Right atrium auricular region (tissue), 2 donors: ENCODE measurements at regions not wholly inside any gene's neighbourhood (a gene's known extent, or its start where the extent isn't known, plus 50 kb on each side); places are given as distances from the start of the nearest gene placed in this dataset.

ENCODE experiments used
- DNase-seq: peaks from one replicate; pipeline ENCODE4 v3.0.0-alpha.2; 2019; ENCODE audit warnings: low spot score
- H3K27ac ChIP-seq, 2 donors: fragments of 200-600 bp; sonication (generic); 1 replicate in 1 of 2; 2 replicates in 1 of 2; pipeline ENCODE4 v1.5.1; 2016 to 2019
- H3K27me3 ChIP-seq, 2 donors: fragments of 200-600 bp; sonication (generic); one replicate each; pipeline versions ENCODE4 v1.5.1 to v1.6.0; 2017 to 2019
- H3K36me3 ChIP-seq: fragments of 200-600 bp; sonication (generic); one replicate; pipeline ENCODE4 v1.5.1; 2016
- H3K4me1 ChIP-seq, 2 donors: fragments of 200-600 bp; sonication (generic); one replicate each; pipeline versions ENCODE4 v1.5.1 to v1.6.0; 2017 to 2019
- H3K4me3 ChIP-seq, 2 donors: fragments of 200-600 bp; sonication (generic); 1 replicate in 1 of 2; 2 replicates in 1 of 2; pipeline ENCODE4 v1.5.1; 2017 to 2019; ENCODE audit warnings: mild to moderate bottlenecking in 1 of 2, moderate library complexity in 1 of 2
- H3K9me3 ChIP-seq, 2 donors: fragments of 200-600 bp; sonication (generic); one replicate each; pipeline ENCODE4 v1.5.1; 2019
- TF ChIP-seq, protein P1 (sequence below), 2 donors: fragments of 200-600 bp; sonication (generic); IDR thresholded peaks; one replicate each; pipeline ENCODE4 v1.5.1; 2019; ENCODE audit warnings: antibody characterized with exemption in 2 of 2

DNA sequence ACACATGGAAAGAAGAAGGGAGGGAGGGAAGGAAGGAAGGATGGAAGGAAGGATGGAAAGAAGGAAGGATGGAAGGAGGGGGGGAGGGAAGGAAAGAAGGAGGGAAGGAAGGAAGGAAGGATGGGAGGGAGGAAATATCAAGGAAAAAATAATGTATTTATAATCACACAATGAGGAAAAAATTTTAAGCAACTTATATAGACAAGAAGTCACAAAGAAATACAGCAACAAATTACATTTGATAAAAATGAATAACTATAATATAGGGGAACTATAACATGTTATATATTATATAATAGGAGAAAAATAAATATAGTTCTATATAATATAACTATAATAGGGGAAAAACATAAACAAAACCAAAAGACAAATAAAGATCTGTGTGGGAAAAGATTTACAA lies 441.8 kb downstream of the LRATD1 start:
- no peak for DNase-seq
- Histone ChIP-seq H3K27me3 (no peaks in the 10 kb centered on the region), H3K4me1 (no peaks in the 10 kb centered on the region), H3K27ac (no peak overlapping the region), H3K4me3 (no peak overlapping the region), H3K9me3 (no peaks in the 10 kb centered on the region), H3K36me3 (no peaks in the 10 kb centered on the region)
- TF ChIP-seq, protein P1, sequence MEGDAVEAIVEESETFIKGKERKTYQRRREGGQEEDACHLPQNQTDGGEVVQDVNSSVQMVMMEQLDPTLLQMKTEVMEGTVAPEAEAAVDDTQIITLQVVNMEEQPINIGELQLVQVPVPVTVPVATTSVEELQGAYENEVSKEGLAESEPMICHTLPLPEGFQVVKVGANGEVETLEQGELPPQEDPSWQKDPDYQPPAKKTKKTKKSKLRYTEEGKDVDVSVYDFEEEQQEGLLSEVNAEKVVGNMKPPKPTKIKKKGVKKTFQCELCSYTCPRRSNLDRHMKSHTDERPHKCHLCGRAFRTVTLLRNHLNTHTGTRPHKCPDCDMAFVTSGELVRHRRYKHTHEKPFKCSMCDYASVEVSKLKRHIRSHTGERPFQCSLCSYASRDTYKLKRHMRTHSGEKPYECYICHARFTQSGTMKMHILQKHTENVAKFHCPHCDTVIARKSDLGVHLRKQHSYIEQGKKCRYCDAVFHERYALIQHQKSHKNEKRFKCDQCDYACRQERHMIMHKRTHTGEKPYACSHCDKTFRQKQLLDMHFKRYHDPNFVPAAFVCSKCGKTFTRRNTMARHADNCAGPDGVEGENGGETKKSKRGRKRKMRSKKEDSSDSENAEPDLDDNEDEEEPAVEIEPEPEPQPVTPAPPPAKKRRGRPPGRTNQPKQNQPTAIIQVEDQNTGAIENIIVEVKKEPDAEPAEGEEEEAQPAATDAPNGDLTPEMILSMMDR (IDR thresholded peaks at IDR 0.05): no peak

DNA sequence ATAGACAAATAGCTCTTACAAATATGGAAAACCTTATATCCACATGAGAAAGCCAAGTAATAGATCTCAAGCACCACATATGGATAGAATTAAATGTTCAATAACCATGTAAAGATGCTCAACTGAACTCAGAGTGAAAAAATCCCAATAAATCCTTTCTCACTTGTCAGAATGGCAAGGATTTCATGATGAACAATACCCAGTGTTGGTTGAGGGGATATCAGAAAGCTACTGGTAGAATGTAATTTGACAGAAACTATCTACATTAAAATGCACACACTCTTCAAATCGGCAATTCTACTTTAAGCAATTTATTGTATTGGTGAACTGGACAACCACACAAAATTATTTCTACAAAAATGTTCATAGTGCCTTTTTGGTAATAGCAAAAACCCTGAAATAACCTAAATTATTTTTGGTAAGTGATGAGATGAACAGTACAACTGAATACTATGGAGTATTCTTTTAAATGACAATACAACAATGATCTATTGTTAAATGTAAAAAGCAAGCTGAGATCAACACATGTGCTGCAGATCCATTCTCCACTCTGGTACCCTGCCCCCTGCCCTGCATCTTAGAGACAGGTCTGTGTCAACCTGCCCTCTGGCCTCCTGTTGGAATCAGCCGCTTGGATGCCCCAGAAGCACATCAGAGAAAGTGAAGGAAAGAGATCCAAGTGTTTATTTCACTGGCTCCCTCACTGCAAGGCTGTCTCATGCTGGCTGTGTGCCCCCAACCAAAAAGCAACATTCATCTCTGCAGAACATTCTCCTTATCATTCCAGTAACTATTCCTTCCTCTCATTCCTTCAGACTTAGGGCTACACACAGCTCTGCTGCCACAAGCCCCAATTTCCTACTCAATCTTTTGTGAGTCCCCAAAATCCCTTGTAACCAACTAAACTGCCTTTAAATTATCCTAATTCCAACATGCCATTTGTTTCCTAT lies 442.5 kb downstream of the LRATD1 start:
- Histone ChIP-seq H3K4me1 (no peaks in the 10 kb centered on the region), H3K27ac (no peak overlapping the region), H3K4me3 (no peak overlapping the region), H3K9me3 (no peaks in the 10 kb centered on the region), H3K27me3 (no peaks in the 10 kb centered on the region), H3K36me3 (no peaks in the 10 kb centered on the region)
- no peak for DNase-seq
- TF ChIP-seq, protein P1 (IDR thresholded peaks at IDR 0.05): no peak

DNA sequence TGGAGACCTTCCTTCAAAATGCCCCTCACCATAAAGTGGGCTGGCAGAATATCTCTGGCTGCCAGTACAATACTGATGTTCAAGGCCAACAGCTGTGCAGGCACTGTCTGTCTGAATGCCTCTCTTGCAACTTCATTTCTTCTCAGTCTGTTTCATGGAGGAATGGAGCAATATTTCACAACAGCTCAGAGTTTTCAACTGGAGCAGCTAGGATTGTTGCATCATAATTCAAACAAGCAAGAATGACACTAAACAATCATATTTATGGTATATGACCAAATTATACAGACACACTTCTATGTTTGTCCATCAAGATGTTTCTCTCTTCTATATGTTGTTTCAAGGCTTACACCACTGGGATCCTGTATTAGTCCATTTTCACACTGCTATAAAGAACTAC lies 444.2 kb downstream of the LRATD1 start:
- Histone ChIP-seq H3K4me1 (no peaks in the 10 kb centered on the region), H3K9me3 (no peaks in the 10 kb centered on the region), H3K27ac (no peak overlapping the region), H3K27me3 (no peaks in the 10 kb centered on the region), H3K36me3 (no peaks in the 10 kb centered on the region), H3K4me3 (no peak overlapping the region)
- DNase-seq: no peak
- TF ChIP-seq, protein P1 (IDR thresholded peaks at IDR 0.05): no peak

DNA sequence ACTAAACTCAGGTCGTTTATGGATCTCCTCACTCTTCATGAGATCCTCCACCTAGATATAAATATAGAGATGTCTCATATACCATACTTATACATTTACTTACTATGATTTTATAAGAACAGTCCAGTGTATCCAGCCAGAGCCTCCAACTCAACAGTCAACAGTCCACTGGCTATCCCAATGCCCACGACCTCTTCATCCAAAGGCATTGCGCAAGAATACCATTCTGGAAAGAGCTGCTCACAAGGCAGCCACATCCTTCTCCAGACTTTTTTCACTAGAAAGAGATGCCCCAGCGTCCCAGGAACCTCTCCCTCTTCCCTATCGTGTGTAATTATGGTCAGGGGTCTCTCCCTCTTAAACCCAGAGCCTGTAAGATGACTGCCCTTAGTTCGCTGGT lies 448.8 kb downstream of the LRATD1 start:
- no peaks in the 10 kb centered on the region for H3K9me3 ChIP-seq
- H3K4me3 ChIP-seq: no peak overlapping the region
- H3K36me3 ChIP-seq: no peaks in the 10 kb centered on the region
- no peak overlapping the region for H3K27ac ChIP-seq
- TF ChIP-seq, protein P1 (IDR thresholded peaks at IDR 0.05): no peak
- no peak for DNase-seq
- H3K27me3 ChIP-seq: no peaks in the 10 kb centered on the region
- H3K4me1 ChIP-seq: no peaks in the 10 kb centered on the region

DNA sequence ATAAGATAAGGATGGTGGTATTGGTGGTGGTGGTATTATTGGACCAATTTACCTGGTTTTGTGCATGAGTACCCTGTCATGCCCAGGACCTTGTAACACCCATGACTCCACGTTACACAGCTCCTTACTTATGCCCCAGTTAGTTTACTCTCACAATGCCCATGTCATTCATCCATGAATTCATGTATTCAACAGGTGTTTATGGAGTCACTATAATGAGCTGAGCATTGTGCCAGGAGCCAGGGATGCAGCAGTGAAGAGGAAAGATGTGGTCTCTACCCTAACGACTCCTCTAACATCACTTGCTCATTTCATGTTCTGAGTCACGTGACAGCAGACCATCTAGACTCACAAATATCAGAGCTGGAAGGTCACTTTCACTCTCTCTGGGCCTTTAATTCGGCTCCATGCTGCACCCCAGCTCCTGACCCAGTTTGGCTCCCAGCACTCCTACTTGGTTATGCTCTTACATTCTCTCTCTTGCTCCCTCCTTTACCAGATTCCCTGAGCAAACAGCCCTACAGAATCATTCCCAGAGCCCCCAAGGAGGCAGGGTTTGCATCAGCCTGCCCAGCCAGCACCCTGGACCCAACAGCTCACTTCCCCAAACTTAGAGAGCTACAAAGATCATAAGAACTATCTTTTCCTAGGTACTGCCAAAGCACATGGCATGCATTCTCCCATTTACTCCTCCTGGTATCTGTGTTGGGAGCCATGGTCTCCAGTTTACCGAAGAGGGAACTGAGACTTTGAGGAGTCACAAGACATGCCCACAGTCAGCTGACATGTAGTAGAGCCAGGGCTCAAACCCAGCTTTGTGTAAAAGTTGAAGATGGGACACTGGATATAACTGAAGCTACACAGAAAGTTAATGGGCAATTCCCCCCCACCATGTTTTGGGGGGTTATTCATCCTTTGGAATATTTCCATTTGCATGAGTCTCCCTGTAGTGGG lies 449.9 kb downstream of the LRATD1 start:
- DNase-seq: no peak
- TF ChIP-seq, protein P1 (IDR thresholded peaks at IDR 0.05): no peak
- no peaks in the 10 kb centered on the region for H3K36me3 ChIP-seq
- H3K4me1 ChIP-seq: no peaks in the 10 kb centered on the region
- no peak overlapping the region for H3K4me3 ChIP-seq
- H3K27ac ChIP-seq: no peak overlapping the region
- H3K9me3 ChIP-seq: no peaks in the 10 kb centered on the region
- H3K27me3 ChIP-seq: no peaks in the 10 kb centered on the region
